ENCODE measurements at regions not wholly inside any gene's neighbourhood (a gene's known extent, or its start where the extent isn't known, plus 50 kb on each side); places are given as distances from the start of the nearest gene placed in this dataset.

- H3K27ac Mint-ChIP-seq: no peak overlapping the region
- H3K36me3 Mint-ChIP-seq: no peaks in the 10 kb centered on the region
- H3K4me1 Mint-ChIP-seq: peaks cover 3% of the 10 kb centered on the region
- peaks cover 2% of the 10 kb centered on the region for H3K9me3 Mint-ChIP-seq
- no peak for DNase-seq
- H3K27me3 Mint-ChIP-seq: no peaks in the 10 kb centered on the region
- H3K4me3 Mint-ChIP-seq: no peak overlapping the region
Observed at GRCh38 chr9:71632776-71633175, 135.5 kb downstream of the CEMIP2 start.

- Mint-ChIP-seq H3K27ac (no peak overlapping the region), H3K36me3 (no peaks in the 10 kb centered on the region), H3K9me3 (peaks cover 2% of the 10 kb centered on the region), H3K4me3 (no peak overlapping the region), H3K27me3 (no peaks in the 10 kb centered on the region), H3K4me1 (peaks cover 3% of the 10 kb centered on the region)
- DNase-seq: no peak
Observed at GRCh38 chr9:71630377-71630995, 137.8 kb downstream of the CEMIP2 start.

- Mint-ChIP-seq H3K4me1 (peaks cover 3% of the 10 kb centered on the region), H3K36me3 (no peaks in the 10 kb centered on the region), H3K27ac (no peak overlapping the region), H3K27me3 (no peaks in the 10 kb centered on the region), H3K9me3 (peaks cover 2% of the 10 kb centered on the region), H3K4me3 (no peak overlapping the region)
- DNase-seq: no peak
Observed at GRCh38 chr9:71629578-71630215, 138.6 kb downstream of the CEMIP2 start.

GRCh38 chr9:71628247-71628646 lies 140.1 kb downstream of the CEMIP2 start:
- peaks cover 3% of the 10 kb centered on the region for H3K4me1 Mint-ChIP-seq
- DNase-seq: no peak
- peaks cover 2% of the 10 kb centered on the region for H3K9me3 Mint-ChIP-seq
- no peaks in the 10 kb centered on the region for H3K27me3 Mint-ChIP-seq
- no peak overlapping the region for H3K4me3 Mint-ChIP-seq
- no peaks in the 10 kb centered on the region for H3K36me3 Mint-ChIP-seq
- no peak overlapping the region for H3K27ac Mint-ChIP-seq

GRCh38 chr9:71627537-71627936 lies 140.8 kb downstream of the CEMIP2 start:
- no peaks in the 10 kb centered on the region for H3K36me3 Mint-ChIP-seq

GRCh38 chr9:71626395-71626794 lies 141.9 kb downstream of the CEMIP2 start:
- no peak for DNase-seq
- Mint-ChIP-seq H3K36me3 (no peaks in the 10 kb centered on the region), H3K27ac (no peak overlapping the region), H3K4me3 (no peak overlapping the region), H3K4me1 (peaks cover 3% of the 10 kb centered on the region), H3K27me3 (no peaks in the 10 kb centered on the region), H3K9me3 (no peaks in the 10 kb centered on the region)

More at GRCh38 chr9:71627537-71627936, 140.8 kb downstream of the CEMIP2 start:
- Mint-ChIP-seq H3K9me3 (peaks cover 2% of the 10 kb centered on the region), H3K27ac (no peak overlapping the region), H3K4me1 (peaks cover 3% of the 10 kb centered on the region), H3K27me3 (no peaks in the 10 kb centered on the region), H3K4me3 (no peak overlapping the region)
- no peak for DNase-seq

GRCh38 chr9:71624728-71625127 lies 143.6 kb downstream of the CEMIP2 start:
- no peaks in the 10 kb centered on the region for H3K9me3 Mint-ChIP-seq
- H3K36me3 Mint-ChIP-seq: no peaks in the 10 kb centered on the region
- H3K27me3 Mint-ChIP-seq: no peaks in the 10 kb centered on the region
- DNase-seq: no peak
- no peak overlapping the region for H3K4me3 Mint-ChIP-seq
- H3K4me1 Mint-ChIP-seq: no peaks in the 10 kb centered on the region
- no peak overlapping the region for H3K27ac Mint-ChIP-seq

GRCh38 chr9:71620746-71621145 lies 147.6 kb downstream of the CEMIP2 start:
- Mint-ChIP-seq H3K4me3 (no peak overlapping the region), H3K9me3 (no peaks in the 10 kb centered on the region), H3K4me1 (no peaks in the 10 kb centered on the region), H3K27me3 (no peaks in the 10 kb centered on the region), H3K27ac (no peak overlapping the region), H3K36me3 (peaks cover 3% of the 10 kb centered on the region)
- DNase-seq: no peak

- no peaks in the 10 kb centered on the region for H3K27me3 Mint-ChIP-seq
- no peaks in the 10 kb centered on the region for H3K9me3 Mint-ChIP-seq
- no peak for DNase-seq
- H3K27ac Mint-ChIP-seq: no peak overlapping the region
- H3K36me3 Mint-ChIP-seq: peaks cover 3% of the 10 kb centered on the region
- H3K4me1 Mint-ChIP-seq: no peaks in the 10 kb centered on the region
- H3K4me3 Mint-ChIP-seq: no peak overlapping the region
Observed at GRCh38 chr9:71620331-71620730, 148.0 kb downstream of the CEMIP2 start.

GRCh38 chr9:71619926-71620325 lies 148.4 kb downstream of the CEMIP2 start:
- no peaks in the 10 kb centered on the region for H3K27me3 Mint-ChIP-seq

GRCh38 chr9:71614409-71615010 lies 153.8 kb downstream of the CEMIP2 start:
- Mint-ChIP-seq H3K4me1 (no peaks in the 10 kb centered on the region), H3K36me3 (peaks cover 6% of the 10 kb centered on the region), H3K9me3 (peaks cover 4% of the 10 kb centered on the region), H3K4me3 (no peak overlapping the region), H3K27ac (no peak overlapping the region), H3K27me3 (no peaks in the 10 kb centered on the region)
- no peak for DNase-seq

More at GRCh38 chr9:71619926-71620325, 148.4 kb downstream of the CEMIP2 start:
- H3K9me3 Mint-ChIP-seq: no peaks in the 10 kb centered on the region
- H3K36me3 Mint-ChIP-seq: peaks cover 3% of the 10 kb centered on the region
- no peak overlapping the region for H3K27ac Mint-ChIP-seq
- H3K4me1 Mint-ChIP-seq: no peaks in the 10 kb centered on the region
- DNase-seq: no peak
- no peak overlapping the region for H3K4me3 Mint-ChIP-seq

GRCh38 chr9:71612889-71613288 lies 155.4 kb downstream of the CEMIP2 start:
- H3K4me1 Mint-ChIP-seq: no peaks in the 10 kb centered on the region
- peaks cover 6% of the 10 kb centered on the region for H3K36me3 Mint-ChIP-seq
- DNase-seq: no peak
- no peaks in the 10 kb centered on the region for H3K27me3 Mint-ChIP-seq
- no peak overlapping the region for H3K4me3 Mint-ChIP-seq
- H3K27ac Mint-ChIP-seq: no peak overlapping the region
- H3K9me3 Mint-ChIP-seq: peaks cover 4% of the 10 kb centered on the region

GRCh38 chr9:71609448-71609830 lies 158.9 kb downstream of the CEMIP2 start:
- H3K4me3 Mint-ChIP-seq: no peak overlapping the region
- no peaks in the 10 kb centered on the region for H3K27me3 Mint-ChIP-seq
- H3K27ac Mint-ChIP-seq: no peak overlapping the region
- peaks cover 3% of the 10 kb centered on the region for H3K36me3 Mint-ChIP-seq
- no peak for DNase-seq
- H3K9me3 Mint-ChIP-seq: peaks cover 4% of the 10 kb centered on the region
- H3K4me1 Mint-ChIP-seq: no peaks in the 10 kb centered on the region

GRCh38 chr9:71608825-71609447 lies 159.4 kb downstream of the CEMIP2 start:
- Mint-ChIP-seq H3K9me3 (peaks cover 4% of the 10 kb centered on the region), H3K27ac (no peak overlapping the region), H3K4me1 (no peaks in the 10 kb centered on the region), H3K4me3 (no peak overlapping the region), H3K27me3 (no peaks in the 10 kb centered on the region), H3K36me3 (peaks cover 3% of the 10 kb centered on the region)
- DNase-seq: no peak

GRCh38 chr9:71608021-71608420 lies 160.3 kb downstream of the CEMIP2 start:
- no peak overlapping the region for H3K4me3 Mint-ChIP-seq
- no peak overlapping the region for H3K27ac Mint-ChIP-seq
- peaks cover 4% of the 10 kb centered on the region for H3K9me3 Mint-ChIP-seq
- no peaks in the 10 kb centered on the region for H3K27me3 Mint-ChIP-seq
- H3K36me3 Mint-ChIP-seq: peaks cover 3% of the 10 kb centered on the region
- no peaks in the 10 kb centered on the region for H3K4me1 Mint-ChIP-seq
- no peak for DNase-seq
